ENCODE measurements at regions not wholly inside any gene's neighbourhood (a gene's known extent, or its start where the extent isn't known, plus 50 kb on each side); places are given as distances from the start of the nearest gene placed in this dataset.

DNA sequence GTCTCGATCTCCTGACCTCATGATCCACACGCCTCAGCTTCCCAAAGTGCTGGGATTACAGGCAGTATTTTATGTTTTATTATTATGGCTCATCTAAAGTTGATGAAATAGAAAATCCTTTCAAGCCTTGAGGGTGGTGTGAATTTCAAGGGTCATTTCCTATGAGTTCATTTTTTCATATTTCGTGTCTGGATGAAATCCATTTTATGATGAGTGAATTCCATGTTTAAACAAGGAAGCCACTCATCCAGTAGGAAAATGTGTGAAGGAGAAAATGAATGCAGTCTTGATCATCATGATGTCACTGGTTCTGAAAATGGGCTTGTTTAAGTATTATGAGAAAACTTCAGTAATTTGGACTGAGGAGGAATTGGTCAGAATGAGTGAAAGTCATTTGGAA, 74.6 kb upstream of the ZSWIM6 start:
- TF ChIP-seq POLR2AphosphoS5 (IDR thresholded peaks at IDR 0.05; ENCODE audit: low read depth, low read length) = no peak
- no peak for TF ChIP-seq POLR2A (IDR thresholded peaks at IDR 0.05; ENCODE audit: low read depth, low read length)
- TF ChIP-seq TAF1 (IDR thresholded peaks at IDR 0.05; ENCODE audit: borderline replicate concordance, low read depth, low read length) = no peak

Data from GM12892 (cell line).